Vagina (tissue), 2 donors: ENCODE measurements at regions not wholly inside any gene's neighbourhood (a gene's known extent, or its start where the extent isn't known, plus 50 kb on each side); places are given as distances from the start of the nearest gene placed in this dataset.

Experiments
- DNase-seq, 2 donors: peaks; one replicate each; pipeline ENCODE4 v3.0.0-alpha.2; 2017; ENCODE audit errors: extremely low spot score in 2 of 2
- H3K27ac ChIP-seq: fragments of 200-600 bp; sonication (generic); one replicate; pipeline ENCODE4 v1.5.1; 2019
- H3K27me3 ChIP-seq: fragments of 200-600 bp; sonication (generic); one replicate; pipeline ENCODE4 v1.5.1; 2019
- H3K36me3 ChIP-seq, 2 donors: fragments of 200-600 bp; sonication (generic); one replicate each; pipeline ENCODE4 v1.5.1; 2017 to 2019
- H3K4me1 ChIP-seq: fragments of 200-600 bp; sonication (generic); one replicate; pipeline ENCODE4 v1.5.1; 2019
- H3K4me3 ChIP-seq, 2 donors: fragments of 200-600 bp; sonication (generic); 1 replicate in 1 of 2; 2 replicates in 1 of 2; pipeline ENCODE4 v1.5.1; 2016 to 2019
- H3K9me3 ChIP-seq: fragments of 200-600 bp; sonication (generic); one replicate; pipeline ENCODE4 v1.5.1; 2019
- CTCF ChIP-seq, 3 experiments: fragments of 450-650 bp in 2 of 3; fragments of 200-600 bp in 1 of 3; sonication (generic) in 1 of 3; IDR thresholded peaks; one replicate each; pipeline ENCODE4 v1.5.1; 2017 to 2019; ENCODE audit warnings: antibody characterized with exemption in 3 of 3, mild to moderate bottlenecking in 2 of 3, moderate library complexity in 2 of 3
- POLR2A ChIP-seq, 2 donors: fragments of 450-650 bp; IDR thresholded peaks; one replicate each; pipeline ENCODE4 v1.6.1; 2017; ENCODE audit warnings: antibody characterized with exemption in 2 of 2, mild to moderate bottlenecking in 2 of 2, moderate library complexity in 2 of 2
- POLR2AphosphoS5 ChIP-seq, 2 donors: sonication (generic); formaldehyde crosslinking; IDR thresholded peaks; one replicate each; pipeline ENCODE4 v1.9.0; 2017; ENCODE audit warnings: antibody characterized with exemption in 2 of 2, mild to moderate bottlenecking in 2 of 2, low read depth in 1 of 2; ENCODE audit not compliant: insufficient read depth in 1 of 2
- intact Hi-C: fragments of 100-400 bp; cut with DNase I; formaldehyde crosslinking; loops from one replicate; pipeline ENCODE4 v1.15.1; 2023

- no peaks in the 10 kb centered on the region for H3K27me3 ChIP-seq
- no peaks in the 10 kb centered on the region for H3K36me3 ChIP-seq
- no peaks in the 10 kb centered on the region for H3K9me3 ChIP-seq
- H3K27ac ChIP-seq: peak overlapping the region; percentile 32
- no peak overlapping the region for H3K4me3 ChIP-seq
- intact Hi-C loops: no loop called here
- H3K4me1 ChIP-seq: no peaks in the 10 kb centered on the region
- TF ChIP-seq CTCF (IDR thresholded peaks at IDR 0.05): no peak
- no peak for TF ChIP-seq POLR2A (IDR thresholded peaks at IDR 0.05)
- peak in 1 of 2 donors; percentile 43 for TF ChIP-seq POLR2AphosphoS5 (IDR thresholded peaks at IDR 0.05; ENCODE audit: insufficient read depth in 1 of 2, low read depth in 1 of 2)
- peak in 1 of 2 donors; percentile 69 for DNase-seq
Measured at GRCh38 chr3:188076176-188076575, 77.8 kb upstream of the LPP start.

- TF ChIP-seq POLR2AphosphoS5 (IDR thresholded peaks at IDR 0.05; ENCODE audit: insufficient read depth in 1 of 2, low read depth in 1 of 2): peak in 1 of 2 donors; percentile 69
- no peak for TF ChIP-seq CTCF (IDR thresholded peaks at IDR 0.05)
- no peak for TF ChIP-seq POLR2A (IDR thresholded peaks at IDR 0.05)
- intact Hi-C loops: no loop called here
Measured at GRCh38 chr3:188077160-188077799, 76.7 kb upstream of the LPP start.

GRCh38 chr3:188080091-188080490, 73.9 kb upstream of the LPP start:
- Histone ChIP-seq H3K9me3 (no peaks in the 10 kb centered on the region), H3K36me3 (no peaks in the 10 kb centered on the region), H3K4me1 (no peaks in the 10 kb centered on the region), H3K27me3 (no peaks in the 10 kb centered on the region), H3K4me3 (no peak overlapping the region), H3K27ac (no peak overlapping the region)
- TF ChIP-seq POLR2AphosphoS5 (IDR thresholded peaks at IDR 0.05; ENCODE audit: insufficient read depth in 1 of 2, low read depth in 1 of 2): no peak
- no peak for TF ChIP-seq POLR2A (IDR thresholded peaks at IDR 0.05)
- TF ChIP-seq CTCF (IDR thresholded peaks at IDR 0.05): no peak
- no peak for DNase-seq
- intact Hi-C loops: no loop called here

More at GRCh38 chr3:188077160-188077799, 76.7 kb upstream of the LPP start:
- H3K4me1 ChIP-seq: no peaks in the 10 kb centered on the region
- no peaks in the 10 kb centered on the region for H3K27me3 ChIP-seq
- peak in 1 of 2 donors; percentile 87 for DNase-seq
- no peak overlapping the region for H3K4me3 ChIP-seq
- no peaks in the 10 kb centered on the region for H3K36me3 ChIP-seq
- H3K27ac ChIP-seq: peak overlapping the region; percentile 32
- H3K9me3 ChIP-seq: no peaks in the 10 kb centered on the region

- H3K27ac ChIP-seq: no peak overlapping the region
- no peak overlapping the region for H3K4me3 ChIP-seq
- no peaks in the 10 kb centered on the region for H3K9me3 ChIP-seq
- intact Hi-C loops: no loop called here
- H3K36me3 ChIP-seq: no peaks in the 10 kb centered on the region
- H3K27me3 ChIP-seq: no peaks in the 10 kb centered on the region
- no peaks in the 10 kb centered on the region for H3K4me1 ChIP-seq
- TF ChIP-seq CTCF (IDR thresholded peaks at IDR 0.05) (no peak), POLR2AphosphoS5 (IDR thresholded peaks at IDR 0.05; ENCODE audit: insufficient read depth in 1 of 2, low read depth in 1 of 2) (no peak), POLR2A (IDR thresholded peaks at IDR 0.05) (no peak)
- no peak for DNase-seq
Measured at GRCh38 chr3:188082031-188082430, 71.9 kb upstream of the LPP start.

GRCh38 chr3:188082450-188082849, 71.5 kb upstream of the LPP start:
- Histone ChIP-seq H3K4me3 (no peak overlapping the region), H3K4me1 (no peaks in the 10 kb centered on the region), H3K27me3 (no peaks in the 10 kb centered on the region), H3K9me3 (no peaks in the 10 kb centered on the region), H3K27ac (no peak overlapping the region), H3K36me3 (no peaks in the 10 kb centered on the region)
- no peak for TF ChIP-seq CTCF (IDR thresholded peaks at IDR 0.05)
- TF ChIP-seq POLR2A (IDR thresholded peaks at IDR 0.05): no peak
- TF ChIP-seq POLR2AphosphoS5 (IDR thresholded peaks at IDR 0.05; ENCODE audit: insufficient read depth in 1 of 2, low read depth in 1 of 2): no peak
- DNase-seq: no peak
- intact Hi-C loops: no loop called here
